Stimulated activated CD4-positive, alpha-beta T cell treated with anti-CD3 and anti-CD28 coated beads, Interleukin-4, amount 100 ng/mL, for 48 hours (primary cell): ENCODE measurements at regions not wholly inside any gene's neighbourhood (a gene's known extent, or its start where the extent isn't known, plus 50 kb on each side); places are given as distances from the start of the nearest gene placed in this dataset.

ENCODE experiments used
- DNase-seq, 2 donors: peaks; one replicate each; pipeline ENCODE4 v3.0.0-alpha.2; 2020; ENCODE audit warnings: low read depth in 2 of 2

DNA sequence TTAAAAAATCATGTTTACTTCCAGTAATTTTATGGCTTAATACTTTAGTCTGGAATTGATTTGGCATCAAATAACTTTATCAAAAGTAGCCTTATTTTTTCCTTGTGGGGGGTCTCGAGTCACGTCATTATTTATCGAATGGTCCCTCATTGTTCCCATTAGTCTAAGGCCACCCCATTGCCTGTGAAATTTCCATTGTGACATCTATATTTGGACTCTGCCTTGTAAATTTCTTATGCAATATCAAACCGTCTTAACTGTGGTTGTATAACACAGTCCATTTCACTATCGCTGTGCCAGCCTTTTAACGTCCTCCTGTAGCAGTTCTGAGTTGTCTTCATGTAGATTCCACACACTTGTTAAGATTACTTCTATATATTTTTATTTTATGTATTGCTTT is 103.9 kb upstream of the RET start:
- DNase-seq: no peak

DNA sequence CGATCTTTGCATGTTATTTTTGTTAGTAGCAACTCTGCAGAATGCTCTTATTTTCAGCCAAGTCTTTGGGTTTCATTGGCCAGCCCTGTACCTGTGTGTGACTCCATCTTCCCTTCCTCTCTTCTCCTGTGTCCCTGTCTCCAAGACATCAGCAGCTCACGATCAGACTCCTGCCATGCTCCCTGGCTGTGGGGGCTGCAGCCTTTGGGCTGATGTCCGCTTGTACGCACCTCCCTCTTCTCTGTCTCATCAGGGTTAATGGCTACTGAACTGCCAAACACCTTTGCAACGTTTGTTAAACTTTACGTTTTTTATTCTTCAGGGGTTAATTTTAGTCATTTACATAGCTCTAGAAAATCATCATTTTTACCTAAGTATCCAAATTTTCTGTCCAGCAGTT is 103.5 kb upstream of the RET start:
- no peak for DNase-seq

GRCh38 chr10:42973870-42974692 is 102.8 kb upstream of the RET start:
- DNase-seq: no peak

GRCh38 chr10:42974693-42975002 is 102.2 kb upstream of the RET start:
- no peak for DNase-seq

DNA sequence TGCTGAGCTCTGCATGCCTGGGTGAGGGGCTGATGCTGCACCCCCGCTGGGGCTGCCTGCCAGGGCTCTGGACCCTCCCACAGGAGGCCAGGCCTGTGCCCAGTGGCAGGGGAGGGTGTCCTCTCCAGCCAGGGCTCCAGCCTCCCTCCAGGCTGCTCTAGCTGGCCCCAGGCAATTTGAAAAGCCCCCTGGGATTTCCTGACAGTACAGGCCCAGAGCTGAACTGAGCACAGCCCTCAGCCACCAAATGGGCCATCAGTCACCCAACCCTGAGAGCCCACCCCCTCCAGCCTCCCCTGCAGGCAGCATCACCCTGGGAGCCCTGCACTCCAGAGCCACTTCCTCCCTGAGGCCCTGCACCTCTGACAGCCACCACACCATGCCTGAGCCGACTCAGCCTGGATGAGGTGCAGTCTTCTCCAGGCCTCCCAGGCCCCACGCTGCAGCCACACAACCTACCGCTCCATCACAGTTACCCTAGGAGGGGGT is 101.8 kb upstream of the RET start:
- DNase-seq: no peak

- DNase-seq: no peak
Observed at GRCh38 chr10:42975558-42976340, 101.1 kb upstream of the RET start.

DNA sequence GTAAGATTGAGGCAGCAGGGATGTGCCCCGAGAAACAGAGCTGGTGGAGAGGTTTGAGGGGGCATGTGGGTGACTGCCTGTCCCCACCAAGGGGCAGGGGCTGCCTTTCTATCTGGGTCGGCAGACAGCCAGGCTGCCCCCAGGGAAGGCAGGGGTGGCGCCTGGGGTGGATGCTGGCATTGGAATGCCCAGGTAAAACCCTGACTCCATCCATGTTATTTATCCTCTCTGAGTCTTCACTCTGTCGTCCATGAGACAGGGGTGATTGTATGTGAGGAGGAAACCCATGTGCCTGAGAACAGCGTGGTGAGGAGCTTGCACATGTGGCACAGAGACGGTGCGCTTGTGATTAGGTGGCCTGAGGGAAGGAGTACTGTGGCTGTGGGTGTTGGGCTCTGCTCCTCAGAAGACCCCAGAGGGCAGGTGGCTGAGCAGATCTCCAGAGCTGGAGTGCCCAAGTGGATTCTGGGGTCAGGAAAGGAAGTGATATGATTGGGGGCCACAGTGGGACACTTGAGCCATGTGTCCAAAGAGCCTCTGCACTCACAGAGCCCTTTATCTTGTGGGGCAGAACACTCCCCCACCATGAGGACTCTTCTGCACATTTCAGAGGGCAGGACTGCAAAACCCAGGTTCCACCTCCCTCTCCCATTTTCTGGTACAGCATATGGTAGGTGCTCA is 100.4 kb upstream of the RET start:
- no peak for DNase-seq

DNA sequence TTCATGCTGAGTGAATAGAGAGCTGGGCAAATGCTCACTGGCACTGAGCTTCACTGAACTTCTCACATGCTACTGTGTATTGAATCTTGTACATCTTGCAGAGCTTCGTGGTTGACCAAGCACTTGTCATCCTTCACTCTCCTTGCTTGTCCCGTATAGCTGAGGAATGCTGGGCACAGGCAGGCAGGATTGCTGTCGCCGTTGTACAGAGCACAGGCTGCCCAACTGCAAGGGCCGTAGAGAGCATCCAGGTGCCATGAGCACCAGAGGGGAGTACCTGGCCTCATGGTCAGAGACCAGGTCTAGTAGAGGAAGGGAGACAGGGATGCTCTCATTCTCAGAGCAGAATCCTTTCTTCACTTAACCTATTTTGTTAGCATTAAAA is 99.8 kb upstream of the RET start:
- DNase-seq: no peak

DNA sequence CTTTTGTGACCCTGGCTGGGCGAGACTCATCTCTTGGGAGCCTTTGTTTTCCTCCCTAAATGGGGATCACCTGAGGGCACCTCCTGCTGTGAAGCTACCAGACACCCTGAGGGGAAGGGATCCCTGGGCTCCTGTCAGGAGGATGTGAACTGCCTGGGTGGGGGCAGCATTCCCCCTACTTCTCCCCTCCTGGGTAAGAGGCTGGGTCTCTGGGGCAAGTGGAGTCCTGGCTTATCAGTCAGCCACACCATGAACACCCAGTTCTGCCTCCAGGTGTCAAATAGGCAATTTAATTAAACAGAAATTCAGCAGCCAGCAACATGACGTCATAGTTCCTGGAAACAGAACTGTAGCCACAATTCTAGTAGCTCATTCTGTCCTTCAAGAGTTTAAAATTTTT is 97.7 kb upstream of the RET start:
- no peak for DNase-seq

GRCh38 chr10:42979721-42980467 is 97.0 kb upstream of the RET start:
- DNase-seq: no peak

GRCh38 chr10:42980553-42981357 is 96.1 kb upstream of the RET start:
- no peak for DNase-seq

DNA sequence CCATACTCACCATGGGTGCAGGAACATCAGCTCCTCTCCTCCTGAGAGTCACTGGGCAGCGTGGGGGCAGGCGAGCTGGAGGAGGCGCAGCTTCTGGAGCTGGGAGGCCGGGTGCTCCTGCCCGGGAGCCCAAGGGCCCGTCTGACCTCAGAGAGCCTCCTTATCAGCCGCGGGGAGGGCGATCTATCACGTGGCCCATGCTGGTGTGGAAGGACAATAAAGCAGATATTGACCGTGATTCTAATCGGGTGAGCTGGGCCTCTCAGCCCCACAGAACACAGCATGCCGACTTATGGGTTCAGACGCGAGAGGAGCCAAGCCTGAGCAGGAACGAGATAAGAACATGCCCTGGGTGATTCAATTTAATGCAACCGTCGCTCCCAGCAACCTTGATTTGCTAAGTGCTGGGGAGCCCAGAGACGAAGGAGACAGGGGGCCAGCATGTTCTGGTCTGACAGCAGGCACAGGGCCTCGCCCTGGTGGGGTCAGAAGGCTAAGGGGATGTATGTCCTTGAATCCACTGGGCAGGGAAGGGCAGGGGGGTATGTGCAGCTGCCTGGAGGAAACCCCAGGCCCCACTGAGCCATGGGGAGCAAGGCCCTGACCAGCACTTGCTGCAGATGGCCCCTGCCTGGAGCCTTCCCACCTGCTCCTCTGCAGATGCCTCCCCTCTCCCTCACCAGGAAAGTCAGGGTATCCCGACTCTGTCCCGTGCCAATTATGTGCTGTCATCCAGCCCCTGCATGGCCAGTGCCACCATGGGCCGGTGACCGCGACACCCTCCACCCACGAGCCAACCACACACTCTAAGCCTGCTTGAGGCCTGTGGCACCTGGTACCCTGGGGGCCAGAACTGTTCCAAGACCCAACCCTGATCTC is 95.3 kb upstream of the RET start:
- no peak for DNase-seq

DNA sequence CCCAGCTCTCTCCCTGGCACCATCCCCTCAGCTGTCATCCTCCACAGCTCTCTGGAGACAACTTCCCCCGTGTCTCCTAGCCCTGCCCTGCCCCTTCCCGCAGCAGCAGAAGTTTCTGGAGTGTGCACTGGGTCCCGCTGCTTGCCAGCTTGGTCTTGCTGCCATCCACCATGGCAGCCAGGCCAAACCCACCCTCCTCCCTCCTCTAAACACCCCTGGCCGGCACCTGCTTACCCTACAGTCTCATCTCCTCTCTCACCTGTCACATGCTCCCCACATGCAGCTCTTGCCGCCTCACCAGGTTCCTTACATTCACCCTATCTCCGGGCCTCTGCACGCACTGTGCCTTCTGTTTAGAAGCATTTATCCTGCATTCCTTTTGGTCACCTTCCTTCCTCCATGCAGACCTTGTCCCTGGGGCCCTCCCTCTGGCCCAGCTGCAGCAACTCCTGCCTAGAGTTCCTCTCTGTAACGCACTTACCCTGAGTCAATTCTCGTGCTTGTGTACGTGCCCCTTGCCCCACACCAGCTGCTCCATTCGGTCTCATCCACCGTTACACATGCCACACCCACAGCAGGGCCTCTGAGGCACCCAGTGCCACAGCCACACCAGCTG is 93.9 kb upstream of the RET start:
- DNase-seq: no peak

- no peak for DNase-seq
Observed at GRCh38 chr10:42983591-42983990, 93.3 kb upstream of the RET start.

DNA sequence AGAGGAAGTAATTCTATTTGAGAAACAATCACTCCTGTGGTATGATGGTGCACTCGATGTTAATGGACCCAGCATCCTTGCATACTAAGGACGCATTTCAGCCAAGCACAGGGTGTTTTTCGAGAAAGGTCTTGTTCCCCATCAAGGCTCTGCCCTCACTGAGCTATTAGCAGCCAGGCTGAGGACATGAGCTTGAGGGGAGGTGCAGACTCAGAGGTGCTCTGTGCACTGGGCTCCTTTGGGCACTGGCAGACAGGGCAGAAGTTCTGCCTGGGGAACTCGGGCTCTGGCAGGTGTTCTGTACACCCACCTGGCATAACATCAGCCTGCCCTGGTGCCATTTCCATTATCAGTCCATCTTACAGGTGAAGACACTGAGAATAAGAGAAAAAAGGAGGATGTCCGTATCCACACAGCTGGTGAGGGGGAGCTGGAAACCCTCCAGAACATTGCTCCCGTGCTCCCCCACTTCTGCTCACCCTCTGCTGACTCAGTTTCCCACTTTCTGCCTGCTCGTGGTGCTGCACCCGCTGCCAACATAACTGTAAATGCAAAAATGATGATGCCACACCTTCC is 92.7 kb upstream of the RET start:
- no peak for DNase-seq

GRCh38 chr10:42984761-42985325 is 92.0 kb upstream of the RET start:
- no peak for DNase-seq

GRCh38 chr10:42985436-42986316 is 91.2 kb upstream of the RET start:
- DNase-seq: no peak

GRCh38 chr10:42986633-42987032 is 90.2 kb upstream of the RET start:
- DNase-seq: no peak
